Nephron progenitor cell (in vitro differentiated cells): ENCODE measurements at regions not wholly inside any gene's neighbourhood (a gene's known extent, or its start where the extent isn't known, plus 50 kb on each side); places are given as distances from the start of the nearest gene placed in this dataset.
"Not testable (repeated sequence)": the region's sequence is repeated elsewhere in the genome, so short reads cannot be mapped to it uniquely, and the experiment has no call there.

Source experiments
- DNase-seq: peaks from one replicate; pipeline ENCODE4 v3.0.0; 2021
- H3K27ac Mint-ChIP-seq: 2 replicates; pipeline ENCODE4 v1.8.0; 2021; ENCODE audit warnings: mild to moderate bottlenecking, moderate library complexity, mixed read lengths
- H3K27me3 Mint-ChIP-seq: 2 replicates; pipeline ENCODE4 v1.8.0; 2021; ENCODE audit warnings: mild to moderate bottlenecking, low read depth, mixed read lengths; ENCODE audit not compliant: poor library complexity
- H3K36me3 Mint-ChIP-seq: 2 replicates; pipeline ENCODE4 v1.8.0; 2021; ENCODE audit warnings: low read depth, mixed read lengths
- H3K4me1 Mint-ChIP-seq: 2 replicates; pipeline ENCODE4 v1.8.0; 2021; ENCODE audit warnings: mixed read lengths
- H3K4me3 Mint-ChIP-seq: 2 replicates; pipeline ENCODE4 v1.8.0; 2021; ENCODE audit warnings: mild to moderate bottlenecking, moderate library complexity, mixed read lengths
- H3K9me3 Mint-ChIP-seq: 2 replicates; pipeline ENCODE4 v1.8.0; 2021; ENCODE audit warnings: mild to moderate bottlenecking, moderate library complexity, mixed read lengths
- CTCF ChIP-seq: fragments of 200-600 bp; sonication (generic); IDR thresholded peaks from 2 replicates; pipeline ENCODE4 v1.5.0; 2021; ENCODE audit warnings: antibody characterized with exemption

GRCh38 chr4:62517716-62518115 is 1317.6 kb downstream of the ADGRL3 start:
- no peaks in the 10 kb centered on the region for H3K27me3 Mint-ChIP-seq
- no peaks in the 10 kb centered on the region for H3K4me1 Mint-ChIP-seq
- DNase-seq: no peak
- H3K27ac Mint-ChIP-seq: no peak overlapping the region
- no peak for TF ChIP-seq CTCF
- no peak overlapping the region for H3K4me3 Mint-ChIP-seq
- H3K36me3 Mint-ChIP-seq: no peaks in the 10 kb centered on the region
- no peaks in the 10 kb centered on the region for H3K9me3 Mint-ChIP-seq

GRCh38 chr4:62513306-62513705 is 1313.2 kb downstream of the ADGRL3 start:
- Mint-ChIP-seq H3K27me3 (no peaks in the 10 kb centered on the region), H3K9me3 (no peaks in the 10 kb centered on the region), H3K27ac (no peak overlapping the region), H3K36me3 (no peaks in the 10 kb centered on the region), H3K4me3 (no peak overlapping the region), H3K4me1 (no peaks in the 10 kb centered on the region)
- DNase-seq: no peak
- TF ChIP-seq CTCF: no peak

- Mint-ChIP-seq H3K36me3 (no peaks in the 10 kb centered on the region), H3K4me3 (no peak overlapping the region), H3K9me3 (no peaks in the 10 kb centered on the region), H3K27me3 (no peaks in the 10 kb centered on the region), H3K4me1 (no peaks in the 10 kb centered on the region), H3K27ac (no peak overlapping the region)
- TF ChIP-seq CTCF: no peak
- DNase-seq: no peak
These were observed 1312.1 kb downstream of the ADGRL3 start for GRCh38 chr4:62512271-62512670.

GRCh38 chr4:62510228-62510627 is 1310.1 kb downstream of the ADGRL3 start:
- no peaks in the 10 kb centered on the region for H3K36me3 Mint-ChIP-seq
- DNase-seq: no peak
- H3K4me3 Mint-ChIP-seq: no peak overlapping the region
- no peaks in the 10 kb centered on the region for H3K27me3 Mint-ChIP-seq
- TF ChIP-seq CTCF: no peak
- H3K4me1 Mint-ChIP-seq: no peaks in the 10 kb centered on the region
- H3K9me3 Mint-ChIP-seq: no peaks in the 10 kb centered on the region
- H3K27ac Mint-ChIP-seq: no peak overlapping the region

GRCh38 chr4:62500296-62500695 is 1300.2 kb downstream of the ADGRL3 start:
- DNase-seq: no peak
- no peak overlapping the region for H3K4me3 Mint-ChIP-seq
- no peaks in the 10 kb centered on the region for H3K4me1 Mint-ChIP-seq
- no peak overlapping the region for H3K27ac Mint-ChIP-seq
- TF ChIP-seq CTCF: no peak
- H3K36me3 Mint-ChIP-seq: no peaks in the 10 kb centered on the region
- H3K9me3 Mint-ChIP-seq: no peaks in the 10 kb centered on the region
- peaks cover 6% of the 10 kb centered on the region for H3K27me3 Mint-ChIP-seq

GRCh38 chr4:62495032-62495431 is 1294.9 kb downstream of the ADGRL3 start:
- Mint-ChIP-seq H3K36me3 (no peaks in the 10 kb centered on the region), H3K27me3 (peaks cover 2% of the 10 kb centered on the region), H3K9me3 (peaks cover 6% of the 10 kb centered on the region), H3K27ac (no peak overlapping the region), H3K4me1 (no peaks in the 10 kb centered on the region), H3K4me3 (no peak overlapping the region)
- no peak for TF ChIP-seq CTCF
- DNase-seq: no peak

GRCh38 chr4:62491756-62492155 is 1291.6 kb downstream of the ADGRL3 start:
- H3K36me3 Mint-ChIP-seq, H3K27ac Mint-ChIP-seq, DNase-seq, H3K4me3 Mint-ChIP-seq, H3K4me1 Mint-ChIP-seq, H3K9me3 Mint-ChIP-seq, H3K27me3 Mint-ChIP-seq: not testable (repeated sequence)
